DND-41 (cell line): ENCODE measurements at regions not wholly inside any gene's neighbourhood (a gene's known extent, or its start where the extent isn't known, plus 50 kb on each side); places are given as distances from the start of the nearest gene placed in this dataset.

Experiments
- CTCF ChIP-seq: IDR thresholded peaks from 2 replicates; pipeline ENCODE4 v1.5.1; 2012; ENCODE audit warnings: borderline replicate concordance, low read length, moderate library complexity, mild to moderate bottlenecking; ENCODE audit not compliant: poor library complexity, severe bottlenecking; ENCODE audit errors: extremely low read depth
- EZH2 ChIP-seq: IDR thresholded peaks from 3 replicates; pipeline ENCODE4 v1.6.1; 2012; ENCODE audit warnings: borderline replicate concordance, low read depth, mild to moderate bottlenecking, moderate library complexity, low read length, inconsistent platforms; ENCODE audit not compliant: severe bottlenecking

- no peak for TF ChIP-seq CTCF
- no peak for TF ChIP-seq EZH2
Measured at GRCh38 chr13:40197049-40197448, 469.4 kb downstream of the FOXO1 start.
